ENCODE measurements at regions not wholly inside any gene's neighbourhood (a gene's known extent, or its start where the extent isn't known, plus 50 kb on each side); places are given as distances from the start of the nearest gene placed in this dataset.

GRCh38 chr1:218135371-218135770 lies 149.7 kb upstream of the RRP15 start:
- no peak for DNase-seq (ENCODE audit: low spot score)

GRCh38 chr1:218139761-218140160 lies 145.3 kb upstream of the RRP15 start:
- no peak for DNase-seq (ENCODE audit: low spot score)

- no peak for DNase-seq (ENCODE audit: low spot score)
Measured at GRCh38 chr1:218156595-218156994, 128.5 kb upstream of the RRP15 start.

- no peak for DNase-seq (ENCODE audit: low spot score)
Measured at GRCh38 chr1:218163371-218163770, 121.7 kb upstream of the RRP15 start.

- peak; percentile 37 for DNase-seq (ENCODE audit: low spot score)
Measured at GRCh38 chr1:218164111-218164929, 120.8 kb upstream of the RRP15 start.

- peak; percentile 33 for DNase-seq (ENCODE audit: low spot score)
Measured at GRCh38 chr1:218164930-218165700, 120.0 kb upstream of the RRP15 start.

- DNase-seq (ENCODE audit: low spot score): no peak
Measured at GRCh38 chr1:218165701-218166114, 119.4 kb upstream of the RRP15 start.

- no peak for DNase-seq (ENCODE audit: low spot score)
Measured at GRCh38 chr1:218166268-218166945, 118.7 kb upstream of the RRP15 start.

- peak; percentile 29 for DNase-seq (ENCODE audit: low spot score)
Measured at GRCh38 chr1:218171302-218171893, 113.7 kb upstream of the RRP15 start.

GRCh38 chr1:218182455-218182854 lies 102.6 kb upstream of the RRP15 start:
- no peak for DNase-seq (ENCODE audit: low spot score)

- DNase-seq (ENCODE audit: low spot score): peak; percentile 13
Measured at GRCh38 chr1:218200979-218201378, 84.1 kb upstream of the RRP15 start.

- DNase-seq (ENCODE audit: low spot score): no peak
Measured at GRCh38 chr1:218201601-218202000, 83.5 kb upstream of the RRP15 start.

GRCh38 chr1:218205721-218206120 lies 79.4 kb upstream of the RRP15 start:
- DNase-seq (ENCODE audit: low spot score): no peak

GRCh38 chr1:218207194-218207593 lies 77.9 kb upstream of the RRP15 start:
- no peak for DNase-seq (ENCODE audit: low spot score)

GRCh38 chr1:218209351-218209861 lies 75.7 kb upstream of the RRP15 start:
- DNase-seq (ENCODE audit: low spot score): peak; percentile 46

- no peak for DNase-seq (ENCODE audit: low spot score)
Measured at GRCh38 chr1:218211241-218211640, 73.9 kb upstream of the RRP15 start.

- no peak for DNase-seq (ENCODE audit: low spot score)
Measured at GRCh38 chr1:218217040-218217439, 68.1 kb upstream of the RRP15 start.

- no peak for DNase-seq (ENCODE audit: low spot score)
Measured at GRCh38 chr1:218219460-218219859, 65.6 kb upstream of the RRP15 start.

- no peak for DNase-seq (ENCODE audit: low spot score)
Measured at GRCh38 chr1:218224101-218224500, 61.0 kb upstream of the RRP15 start.

- no peak for DNase-seq (ENCODE audit: low spot score)
Measured at GRCh38 chr1:218226005-218226404, 59.1 kb upstream of the RRP15 start.
